ENCODE measurements at regions not wholly inside any gene's neighbourhood (a gene's known extent, or its start where the extent isn't known, plus 50 kb on each side); places are given as distances from the start of the nearest gene placed in this dataset.

DNA sequence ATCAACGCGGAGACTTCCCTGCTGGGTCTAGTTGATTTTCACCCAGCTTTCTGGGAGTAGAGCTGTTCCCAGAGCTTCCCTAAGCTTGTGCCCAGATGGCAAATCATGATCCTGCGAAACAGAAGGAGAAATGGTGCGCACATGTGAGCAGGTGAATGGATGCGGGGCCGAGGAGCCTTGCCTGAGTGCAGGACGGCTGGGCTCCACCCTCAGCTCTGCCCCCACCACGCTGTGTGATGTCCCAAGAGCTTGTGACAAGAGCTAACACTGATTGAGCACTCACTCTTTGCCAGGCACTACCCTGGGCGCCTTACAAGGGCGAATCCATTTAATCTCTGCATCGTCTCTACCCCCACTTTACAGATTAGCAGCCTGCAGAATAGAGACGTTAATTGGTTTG lies 162.7 kb upstream of the RPL38 start:
- WGBS, 2 donors, result 91 to 92% methylated on average over 12 of the region's 12 CpGs
- H3K4me3 ChIP-seq (ENCODE audit: low read depth, poor library complexity, severe bottlenecking), result no peak overlapping the region
- no peak for DNase-seq (ENCODE audit: low spot score in 2 of 2)
- intact Hi-C loops (cut with DNase I; ENCODE audit: low total_unique reads), result no loop called here
- TF ChIP-seq CTCF (IDR thresholded peaks at IDR 0.05) (no peak), POLR2A (IDR thresholded peaks at IDR 0.05) (no peak)

- no peak for TF ChIP-seq POLR2A (IDR thresholded peaks at IDR 0.05)
- TF ChIP-seq CTCF (IDR thresholded peaks at IDR 0.05), result no peak
- intact Hi-C loops (cut with DNase I; ENCODE audit: low total_unique reads), result no loop called here
- DNase-seq (ENCODE audit: low spot score in 2 of 2), result no peak
- no peak overlapping the region for H3K4me3 ChIP-seq (ENCODE audit: low read depth, poor library complexity, severe bottlenecking)
- WGBS, 2 donors, result 45 to 56% methylated on average over 14 of the region's 14 CpGs
These were observed 161.4 kb upstream of the RPL38 start for GRCh38 chr17:74041869-74042640.

DNA sequence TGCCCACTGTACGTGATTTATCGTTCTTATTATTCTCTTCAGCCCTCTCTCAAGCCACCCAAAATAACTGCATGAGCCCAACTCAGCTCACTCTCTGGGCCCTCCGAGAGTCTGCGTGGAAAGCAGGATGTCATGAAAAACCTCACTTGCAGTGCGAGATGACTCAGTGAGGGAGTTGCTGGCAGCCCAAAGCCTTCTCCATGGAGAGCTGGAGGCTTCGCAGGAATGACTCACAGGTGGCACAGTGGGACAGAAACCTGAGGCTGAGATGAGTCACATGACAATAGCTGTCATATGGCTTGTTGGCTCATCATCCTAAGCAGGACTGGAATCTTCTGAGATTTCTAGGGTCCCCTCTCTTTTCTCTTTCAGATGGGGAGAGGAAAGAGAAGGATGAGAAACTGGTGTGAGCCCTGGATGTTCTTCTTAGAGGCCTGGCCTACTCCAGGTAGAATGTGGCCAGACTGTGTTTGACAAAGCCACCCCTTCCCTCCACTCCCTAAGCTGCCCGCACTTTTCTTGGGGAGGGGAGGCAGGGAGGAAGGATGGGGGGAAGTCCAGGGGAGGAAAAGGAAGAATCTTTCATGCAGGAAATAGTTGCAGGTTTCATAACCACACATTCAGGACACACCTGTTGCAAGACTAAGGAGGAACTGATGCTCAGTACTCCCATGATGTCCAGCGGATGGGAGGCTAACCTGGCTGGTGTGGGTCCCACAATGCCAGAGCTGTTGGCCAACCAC lies 160.6 kb upstream of the RPL38 start:
- DNase-seq (ENCODE audit: low spot score in 2 of 2), result peak in 1 of 2 donors; percentile 76
- intact Hi-C loops (cut with DNase I; ENCODE audit: low total_unique reads), result no loop called here
- no peak for TF ChIP-seq CTCF (IDR thresholded peaks at IDR 0.05)
- no peak for TF ChIP-seq POLR2A (IDR thresholded peaks at IDR 0.05)
- 41 to 45% methylated on average over 8 of the region's 8 CpGs for WGBS, 2 donors
- H3K4me3 ChIP-seq (ENCODE audit: low read depth, poor library complexity, severe bottlenecking), result no peak overlapping the region

GRCh38 chr17:74043976-74044375 lies 159.5 kb upstream of the RPL38 start:
- no peak for DNase-seq (ENCODE audit: low spot score in 2 of 2)
- intact Hi-C loops (cut with DNase I; ENCODE audit: low total_unique reads), result no loop called here
- TF ChIP-seq POLR2A (IDR thresholded peaks at IDR 0.05), result no peak
- TF ChIP-seq CTCF (IDR thresholded peaks at IDR 0.05), result no peak
- no peak overlapping the region for H3K4me3 ChIP-seq (ENCODE audit: low read depth, poor library complexity, severe bottlenecking)
- 45 to 46% methylated on average over 4 of the region's 4 CpGs for WGBS, 2 donors

- WGBS, 2 donors, result 55 to 56% methylated on average over 16 of the region's 16 CpGs
- TF ChIP-seq CTCF (IDR thresholded peaks at IDR 0.05) (no peak), POLR2A (IDR thresholded peaks at IDR 0.05) (no peak)
- no peak for DNase-seq (ENCODE audit: low spot score in 2 of 2)
- intact Hi-C loops (cut with DNase I; ENCODE audit: low total_unique reads), result no loop called here
- H3K4me3 ChIP-seq (ENCODE audit: low read depth, poor library complexity, severe bottlenecking), result no peak overlapping the region
These were observed 157.7 kb upstream of the RPL38 start for GRCh38 chr17:74045608-74046280.

Measured in lower leg skin (tissue), 4 donors.